ENCODE measurements at regions not wholly inside any gene's neighbourhood (a gene's known extent, or its start where the extent isn't known, plus 50 kb on each side); places are given as distances from the start of the nearest gene placed in this dataset.

GRCh38 chr7:17103170-17103569 is 195.3 kb upstream of the AHR start:
- H3K36me3 ChIP-seq, result no peaks in the 10 kb centered on the region
- no peaks in the 10 kb centered on the region for H3K27me3 ChIP-seq (replicated peaks in 1 of 7)
- no peak overlapping the region for H3K27ac ChIP-seq
- 44 to 69% (median 60%) methylated on average over 3 to 4 of the region's 4 CpGs for WGBS, 5 donors
- no peak overlapping the region for H3K4me3 ChIP-seq
- peaks cover 0 to 9% (median 0%) of the 10 kb centered on the region in 8 donors for H3K9me3 ChIP-seq
- TF ChIP-seq POLR2A (IDR thresholded peaks at IDR 0.05) (no peak), POLR2AphosphoS5 (IDR thresholded peaks at IDR 0.05) (no peak)
- TF ChIP-seq, protein P1, sequence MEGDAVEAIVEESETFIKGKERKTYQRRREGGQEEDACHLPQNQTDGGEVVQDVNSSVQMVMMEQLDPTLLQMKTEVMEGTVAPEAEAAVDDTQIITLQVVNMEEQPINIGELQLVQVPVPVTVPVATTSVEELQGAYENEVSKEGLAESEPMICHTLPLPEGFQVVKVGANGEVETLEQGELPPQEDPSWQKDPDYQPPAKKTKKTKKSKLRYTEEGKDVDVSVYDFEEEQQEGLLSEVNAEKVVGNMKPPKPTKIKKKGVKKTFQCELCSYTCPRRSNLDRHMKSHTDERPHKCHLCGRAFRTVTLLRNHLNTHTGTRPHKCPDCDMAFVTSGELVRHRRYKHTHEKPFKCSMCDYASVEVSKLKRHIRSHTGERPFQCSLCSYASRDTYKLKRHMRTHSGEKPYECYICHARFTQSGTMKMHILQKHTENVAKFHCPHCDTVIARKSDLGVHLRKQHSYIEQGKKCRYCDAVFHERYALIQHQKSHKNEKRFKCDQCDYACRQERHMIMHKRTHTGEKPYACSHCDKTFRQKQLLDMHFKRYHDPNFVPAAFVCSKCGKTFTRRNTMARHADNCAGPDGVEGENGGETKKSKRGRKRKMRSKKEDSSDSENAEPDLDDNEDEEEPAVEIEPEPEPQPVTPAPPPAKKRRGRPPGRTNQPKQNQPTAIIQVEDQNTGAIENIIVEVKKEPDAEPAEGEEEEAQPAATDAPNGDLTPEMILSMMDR (IDR thresholded peaks at IDR 0.05 in 8 of 11, conservative IDR thresholded peaks at IDR 0.05 in 3 of 11), result no peak
- intact Hi-C loops (cut with DNase I; ENCODE audit: low total_unique reads), result no loop called here
- no peaks in the 10 kb centered on the region for H3K4me1 ChIP-seq
- DNase-seq, result no peak

DNA sequence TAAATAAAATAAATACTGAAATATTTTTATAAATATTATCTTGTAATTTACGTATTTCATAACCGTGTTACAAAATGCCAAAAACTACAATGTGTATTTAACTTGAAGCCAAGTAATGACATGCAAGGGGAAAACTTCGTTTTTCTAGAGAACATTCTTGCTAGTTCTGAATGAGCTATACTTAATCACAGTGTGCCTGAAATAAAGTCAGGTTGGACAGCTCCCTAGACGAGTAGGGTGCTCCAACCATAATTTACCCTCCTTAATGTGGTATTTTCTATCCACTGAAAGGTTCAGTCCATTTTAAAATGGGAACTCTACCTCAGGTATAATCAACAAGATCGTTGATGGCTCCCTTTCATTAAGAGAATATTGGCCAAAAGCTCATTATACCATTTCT is 194.5 kb upstream of the AHR start:
- H3K27ac ChIP-seq, result no peak overlapping the region
- no peak for DNase-seq
- H3K27me3 ChIP-seq (replicated peaks in 1 of 7), result no peaks in the 10 kb centered on the region
- intact Hi-C loops (cut with DNase I; ENCODE audit: low total_unique reads), result no loop called here
- 78 to 94% (median 82%) methylated on average over 5 of the region's 5 CpGs for WGBS, 5 donors
- TF ChIP-seq, protein P1 (IDR thresholded peaks at IDR 0.05 in 8 of 11, conservative IDR thresholded peaks at IDR 0.05 in 3 of 11), result no peak
- no peak for TF ChIP-seq POLR2A (IDR thresholded peaks at IDR 0.05)
- no peak for TF ChIP-seq POLR2AphosphoS5 (IDR thresholded peaks at IDR 0.05)
- peaks cover 0 to 9% (median 0%) of the 10 kb centered on the region in 8 donors for H3K9me3 ChIP-seq
- no peak overlapping the region for H3K4me3 ChIP-seq
- H3K4me1 ChIP-seq, result no peaks in the 10 kb centered on the region
- no peaks in the 10 kb centered on the region for H3K36me3 ChIP-seq

DNA sequence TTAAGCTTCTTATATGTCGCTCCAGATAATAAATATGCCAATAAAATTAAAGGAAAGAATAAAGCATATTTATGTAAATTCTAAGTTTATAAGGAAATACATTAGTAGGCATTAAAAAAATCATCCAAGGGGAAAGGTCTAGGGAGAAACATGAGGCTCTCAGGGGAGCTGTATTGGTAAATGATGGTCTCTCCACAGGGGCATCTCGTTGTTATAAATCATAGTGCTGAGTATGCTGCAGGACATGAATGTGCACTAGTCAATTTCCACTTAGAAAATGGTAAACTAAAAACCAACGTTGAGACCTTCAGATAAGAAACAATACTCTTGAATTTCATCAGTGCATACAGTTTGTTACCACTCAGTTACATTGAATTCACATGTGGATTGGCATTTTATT is 194.0 kb upstream of the AHR start:
- 79 to 86% (median 84%) methylated on average over 3 of the region's 3 CpGs for WGBS, 5 donors
- intact Hi-C loops (cut with DNase I; ENCODE audit: low total_unique reads), result no loop called here
- no peak for DNase-seq
- H3K27me3 ChIP-seq (replicated peaks in 1 of 7), result no peaks in the 10 kb centered on the region
- H3K27ac ChIP-seq, result no peak overlapping the region
- no peaks in the 10 kb centered on the region for H3K36me3 ChIP-seq
- H3K4me1 ChIP-seq, result no peaks in the 10 kb centered on the region
- peaks cover 0 to 9% (median 0%) of the 10 kb centered on the region in 8 donors for H3K9me3 ChIP-seq
- H3K4me3 ChIP-seq, result no peak overlapping the region
- TF ChIP-seq POLR2A (IDR thresholded peaks at IDR 0.05) (no peak), POLR2AphosphoS5 (IDR thresholded peaks at IDR 0.05) (no peak)
- TF ChIP-seq, protein P1 (IDR thresholded peaks at IDR 0.05 in 8 of 11, conservative IDR thresholded peaks at IDR 0.05 in 3 of 11), result no peak

- TF ChIP-seq POLR2AphosphoS5 (IDR thresholded peaks at IDR 0.05) (no peak), POLR2A (IDR thresholded peaks at IDR 0.05) (no peak)
- TF ChIP-seq, protein P1 (IDR thresholded peaks at IDR 0.05 in 8 of 11, conservative IDR thresholded peaks at IDR 0.05 in 3 of 11), result no peak
- no peaks in the 10 kb centered on the region for H3K36me3 ChIP-seq
- no peak overlapping the region for H3K4me3 ChIP-seq
- no peak for DNase-seq
- no peaks in the 10 kb centered on the region for H3K27me3 ChIP-seq (replicated peaks in 1 of 7)
- H3K9me3 ChIP-seq, result peaks cover 0 to 9% (median 0%) of the 10 kb centered on the region in 8 donors
- intact Hi-C loops (cut with DNase I; ENCODE audit: low total_unique reads), result no loop called here
- H3K27ac ChIP-seq, result no peak overlapping the region
- no peaks in the 10 kb centered on the region for H3K4me1 ChIP-seq
These were observed 192.8 kb upstream of the AHR start for GRCh38 chr7:17105701-17106100.

All from spleen (tissue), 11 donors.